K562 (cell line): ENCODE measurements at regions not wholly inside any gene's neighbourhood (a gene's known extent, or its start where the extent isn't known, plus 50 kb on each side); places are given as distances from the start of the nearest gene placed in this dataset.
A peak's percentile ranks its signal among the peaks of the same experiment; 100 is the strongest.

Experiments used
- ATAC-seq: fragments of 200-7000 bp; cut with Tn5 transposase; 3 replicates; pipeline ENCODE4 v1.9.1; 2020; ENCODE audit warnings: moderate library complexity
- BruUV-seq: library from RNA; stranded (reverse); fragments of 400-500 nt; replicated peaks from 2 replicates; lab custom pipeline; 2021; lab: Mats Ljungman, UMichigan
- CTCF ChIA-PET: fragments of 300-600 bp; formaldehyde crosslinking; extraction: SDS; loops from one replicate; lab custom pipeline; 2021; ENCODE audit warnings: low intra/inter-chr PET ratio; lab: Yijun Ruan, JAX
- POLR2A ChIA-PET: fragments of 300-600, 350-650 bp; sonication (Branson Sonifier 250); formaldehyde crosslinking; extraction: SDS; loops from one replicate; lab custom pipeline; 2021; ENCODE audit warnings: antibody characterized with exemption, inconsistent platforms; lab: Yijun Ruan, JAX
- DNase-seq, 4 experiments: peaks; one replicate each; pipeline versions ENCODE4 v3.0.0 to v3.0.0-alpha.2; 2011 to 2018; ENCODE audit warnings: low spot score in 3 of 4, mixed read lengths in 3 of 4; ENCODE audit errors: extremely low read depth in 1 of 4
- FAIRE-seq: peaks from 2 replicates; lab custom pipeline; 2011; peaks lifted over from hg19 to GRCh38; lab: Jason Lieb, UNC
- H2AFZ ChIP-seq: 2 replicates; pipeline ENCODE4 v1.6.0; 2011; ENCODE audit warnings: low read depth, low read length, control low read depth, inconsistent platforms
- H3K27ac ChIP-seq: fragments of 200-600 bp; 3 replicates; pipeline ENCODE4 v1.8.0; 2011; ENCODE audit warnings: low read depth, mild to moderate bottlenecking, control low read depth, inconsistent platforms, low read length, moderate library complexity, mixed read lengths; ENCODE audit errors: extremely low read depth
- H3K27me3 ChIP-seq, 2 experiments: fragments of 300-600 bp in 1 of 2; 2 replicates in 1 of 2; 3 replicates in 1 of 2; pipeline versions ENCODE4 v1.6.0 to v1.8.0; 2011; ENCODE audit warnings: inconsistent platforms in 2 of 2, low read length in 2 of 2, mild to moderate bottlenecking in 1 of 2, mixed read lengths in 1 of 2, moderate library complexity in 1 of 2; ENCODE audit not compliant: control insufficient read depth in 2 of 2, insufficient read depth in 2 of 2
- H3K36me3 ChIP-seq: fragments of 300-600 bp; 3 replicates; pipeline ENCODE4 v1.8.0; 2011; ENCODE audit warnings: mild to moderate bottlenecking, low read length, inconsistent platforms; ENCODE audit not compliant: control insufficient read depth, insufficient read depth
- H3K4me1 ChIP-seq, 2 experiments: fragments of 200-600 bp in 1 of 2; replicated peaks in 1 of 2; 2 replicates in 1 of 2; 3 replicates in 1 of 2; pipeline versions ENCODE4 v1.5.1 to v1.8.0; 2011; ENCODE audit warnings: inconsistent platforms in 2 of 2, low read length in 2 of 2, mild to moderate bottlenecking in 1 of 2, mixed read lengths in 1 of 2, moderate library complexity in 1 of 2; ENCODE audit not compliant: control insufficient read depth in 2 of 2, insufficient read depth in 2 of 2
- H3K4me2 ChIP-seq: 2 replicates; pipeline ENCODE4 v1.6.1; 2011; ENCODE audit warnings: low read length, control low read depth, inconsistent platforms, mixed read lengths; ENCODE audit not compliant: insufficient read depth
- H3K4me3 ChIP-seq: fragments of 200-600 bp; sonication (generic), shearing (Covaris generic); 2 replicates; pipeline ENCODE4 v1.5.1; 2016; ENCODE audit warnings: control low read depth, inconsistent platforms
- H3K79me2 ChIP-seq: fragments of 200-600 bp; 3 replicates; pipeline ENCODE4 v1.8.0; 2011; ENCODE audit warnings: low read length, inconsistent platforms; ENCODE audit not compliant: control insufficient read depth, insufficient read depth
- H3K9ac ChIP-seq, 2 experiments: 2 replicates each; pipeline versions ENCODE4 v1.6.0 to v1.6.1; 2011; ENCODE audit warnings: low read depth in 2 of 2, low read length in 2 of 2, control low read depth in 1 of 2, inconsistent platforms in 1 of 2, mild to moderate bottlenecking in 1 of 2, mixed read lengths in 1 of 2; ENCODE audit not compliant: insufficient read depth in 1 of 2
- H3K9me1 ChIP-seq: one replicate; pipeline ENCODE4 v1.6.0; 2011; ENCODE audit warnings: inconsistent platforms, mild to moderate bottlenecking, low read length, moderate library complexity; ENCODE audit not compliant: control insufficient read depth, insufficient read depth
- H3K9me3 ChIP-seq: replicated peaks from 2 replicates; pipeline ENCODE4 v1.5.1; 2011; ENCODE audit warnings: low read depth, low read length, inconsistent platforms; ENCODE audit not compliant: control insufficient read depth, insufficient read depth
- H4K20me1 ChIP-seq: replicated peaks from 2 replicates; pipeline ENCODE4 v1.6.1; 2011; ENCODE audit warnings: low read length, inconsistent platforms, mixed read lengths; ENCODE audit not compliant: control insufficient read depth, insufficient read depth
- NFE2L1 ChIP-seq: fragments of 450-650 bp; IDR thresholded peaks from 2 replicates; pipeline ENCODE4 v1.6.1; 2016; ENCODE audit warnings: missing genetic modification characterization, low read depth, mild to moderate bottlenecking, missing compliant biosample characterization, moderate library complexity, borderline replicate concordance
- WGBS: fragments of 100-300 bp; shearing (Covaris generic); methylation state at CpG from one replicate; pipeline ENCODE4 v1.1.6; 2016; ENCODE audit warnings: low coverage, mixed read lengths; ENCODE audit not compliant: insufficient coverage; ENCODE audit errors: missing lambda C conversion rate; 5-methylcytosine and 5-hydroxymethylcytosine counted together
- in situ Hi-C: fragments of 300-500 bp; cut with MboI; formaldehyde crosslinking; loops from 4 replicates; pipeline ENCODE4 v1.15.0; 2018; ENCODE audit warnings: inconsistent platforms, mixed read lengths
- intact Hi-C: fragments of 100-400 bp; cut with micrococcal nuclease; formaldehyde crosslinking; loops from 2 replicates; pipeline ENCODE4 v1.14.2; 2022
- TF ChIP-seq, protein P1 (sequence below), 3 experiments: fragments of 200-800 bp in 1 of 3; fragments of 250-450 bp in 1 of 3; fragments of 450-650 bp in 1 of 3; sonication (Bioruptor Pico) in 1 of 3; sonication (Bioruptor generic) in 1 of 3; formaldehyde crosslinking in 1 of 3; IDR thresholded peaks; 2 replicates each; pipeline versions ENCODE4 v1.6.1 to v1.8.0; 2016 to 2022; ENCODE audit warnings: mild to moderate bottlenecking in 2 of 3, missing genetic modification characterization in 2 of 3, missing compliant biosample characterization in 1 of 3, moderate library complexity in 1 of 3

DNA sequence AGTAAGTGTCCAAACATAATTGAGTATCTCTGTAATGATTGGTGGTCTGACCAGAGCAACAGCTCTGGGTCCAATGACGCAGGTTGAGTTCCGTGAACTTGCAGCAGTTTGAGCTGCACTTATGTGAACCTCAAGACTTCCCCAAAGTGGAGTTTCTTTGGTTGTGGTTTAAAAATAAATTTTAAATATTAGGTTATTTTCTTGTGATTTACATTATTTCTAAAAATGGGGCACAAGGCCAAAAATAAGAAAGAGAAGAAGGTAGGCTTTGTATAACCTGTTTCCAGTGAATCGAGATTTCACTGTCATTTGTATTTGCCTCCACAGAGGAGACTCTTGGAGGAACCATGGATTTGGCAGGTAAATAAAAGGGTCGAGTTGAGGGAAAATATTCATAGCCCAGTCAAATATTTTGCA lies 166.4 kb upstream of the ZNF217 start:
- no peaks in the 10 kb centered on the region for H3K9me1 ChIP-seq
- H3K27ac ChIP-seq, result no peak overlapping the region
- no peaks in the 10 kb centered on the region for H3K9me3 ChIP-seq
- POLR2A ChIA-PET, result no interaction called here
- no peaks in the 10 kb centered on the region; the same call in 2 of the 3 replicates for H3K36me3 ChIP-seq
- H3K27me3 ChIP-seq, result no peaks in the 10 kb centered on the region
- CTCF ChIA-PET, result no interaction called here
- WGBS, result 61% methylated on average over 4 of the region's 4 CpGs
- H3K9ac ChIP-seq, result no peak overlapping the region
- no TSS peak for BruUV-seq
- H3K4me1 ChIP-seq, result peaks cover 0 to 11% of the 10 kb centered on the region in 2 experiments; a peak in 3 of 5 replicates
- in situ Hi-C loops (no loop called here), intact Hi-C loops (no loop called here)
- FAIRE-seq, result no peak
- no peak overlapping the region for H3K4me2 ChIP-seq
- no peak for ATAC-seq
- no peak for DNase-seq
- TF ChIP-seq, protein P1, sequence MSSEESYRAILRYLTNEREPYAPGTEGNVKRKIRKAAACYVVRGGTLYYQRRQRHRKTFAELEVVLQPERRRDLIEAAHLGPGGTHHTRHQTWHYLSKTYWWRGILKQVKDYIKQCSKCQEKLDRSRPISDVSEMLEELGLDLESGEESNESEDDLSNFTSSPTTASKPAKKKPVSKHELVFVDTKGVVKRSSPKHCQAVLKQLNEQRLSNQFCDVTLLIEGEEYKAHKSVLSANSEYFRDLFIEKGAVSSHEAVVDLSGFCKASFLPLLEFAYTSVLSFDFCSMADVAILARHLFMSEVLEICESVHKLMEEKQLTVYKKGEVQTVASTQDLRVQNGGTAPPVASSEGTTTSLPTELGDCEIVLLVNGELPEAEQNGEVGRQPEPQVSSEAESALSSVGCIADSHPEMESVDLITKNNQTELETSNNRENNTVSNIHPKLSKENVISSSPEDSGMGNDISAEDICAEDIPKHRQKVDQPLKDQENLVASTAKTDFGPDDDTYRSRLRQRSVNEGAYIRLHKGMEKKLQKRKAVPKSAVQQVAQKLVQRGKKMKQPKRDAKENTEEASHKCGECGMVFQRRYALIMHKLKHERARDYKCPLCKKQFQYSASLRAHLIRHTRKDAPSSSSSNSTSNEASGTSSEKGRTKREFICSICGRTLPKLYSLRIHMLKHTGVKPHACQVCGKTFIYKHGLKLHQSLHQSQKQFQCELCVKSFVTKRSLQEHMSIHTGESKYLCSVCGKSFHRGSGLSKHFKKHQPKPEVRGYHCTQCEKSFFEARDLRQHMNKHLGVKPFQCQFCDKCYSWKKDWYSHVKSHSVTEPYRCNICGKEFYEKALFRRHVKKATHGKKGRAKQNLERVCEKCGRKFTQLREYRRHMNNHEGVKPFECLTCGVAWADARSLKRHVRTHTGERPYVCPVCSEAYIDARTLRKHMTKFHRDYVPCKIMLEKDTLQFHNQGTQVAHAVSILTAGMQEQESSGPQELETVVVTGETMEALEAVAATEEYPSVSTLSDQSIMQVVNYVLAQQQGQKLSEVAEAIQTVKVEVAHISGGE (CRISPR knock-in tag; IDR thresholded peaks at IDR 0.05), result peak in 1 of 3 experiments; percentile 76; a peak in 2 of 6 replicates
- no peak for TF ChIP-seq NFE2L1 (tag)
- no peaks in the 10 kb centered on the region for H4K20me1 ChIP-seq
- no peak overlapping the region for H2AFZ ChIP-seq
- no peaks in the 10 kb centered on the region for H3K79me2 ChIP-seq
- no peak overlapping the region for H3K4me3 ChIP-seq
